NCI-H526 treated with DMSO at 0.1 percent for 48 hours (cell line): ENCODE measurements at regions not wholly inside any gene's neighbourhood (a gene's known extent, or its start where the extent isn't known, plus 50 kb on each side); places are given as distances from the start of the nearest gene placed in this dataset.

Experiments
- DNase-seq: peaks from one replicate; lab custom pipeline; 2025; lab: John Stamatoyannopoulos, UW

DNA sequence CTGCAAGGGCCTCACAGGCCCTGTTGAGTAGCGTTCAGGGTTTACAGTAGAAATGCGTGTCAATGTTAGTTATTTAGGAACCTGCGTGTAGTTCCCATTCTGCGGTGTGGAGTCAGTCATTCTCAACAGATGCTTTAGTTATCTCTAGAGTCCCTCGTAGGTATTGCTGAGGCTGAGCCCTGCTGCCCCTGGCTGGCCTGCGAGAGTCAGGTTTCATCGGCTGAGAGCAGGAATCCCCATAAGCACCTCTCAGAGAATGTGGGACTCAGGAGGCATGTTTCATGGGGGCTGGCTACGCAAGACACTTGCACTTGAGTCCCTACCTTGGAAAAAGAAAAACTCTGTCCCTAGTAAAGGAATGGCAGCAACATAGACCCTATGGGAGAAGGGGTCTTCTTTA is 347.5 kb upstream of the ASIC2 start:
- DNase-seq: no peak

DNA sequence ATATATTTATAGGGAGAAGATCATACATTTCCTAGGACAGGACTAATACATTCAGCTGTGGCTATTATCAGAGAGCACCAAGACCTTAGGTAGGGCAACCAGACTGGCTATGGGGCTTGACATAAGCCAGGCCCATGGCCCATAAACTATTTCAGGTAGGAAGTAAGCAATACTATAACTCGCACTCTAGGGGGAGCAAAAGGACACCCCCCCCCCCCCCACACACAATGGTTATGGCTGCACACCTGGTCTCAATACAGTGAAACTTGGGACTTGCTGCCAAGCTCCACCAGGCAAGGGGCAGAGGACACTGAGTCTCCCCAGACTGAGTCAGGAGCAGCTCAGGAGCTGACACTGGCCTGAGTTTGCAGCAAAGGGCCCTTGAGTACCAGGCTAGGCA is 348.9 kb upstream of the ASIC2 start:
- no peak for DNase-seq

DNA sequence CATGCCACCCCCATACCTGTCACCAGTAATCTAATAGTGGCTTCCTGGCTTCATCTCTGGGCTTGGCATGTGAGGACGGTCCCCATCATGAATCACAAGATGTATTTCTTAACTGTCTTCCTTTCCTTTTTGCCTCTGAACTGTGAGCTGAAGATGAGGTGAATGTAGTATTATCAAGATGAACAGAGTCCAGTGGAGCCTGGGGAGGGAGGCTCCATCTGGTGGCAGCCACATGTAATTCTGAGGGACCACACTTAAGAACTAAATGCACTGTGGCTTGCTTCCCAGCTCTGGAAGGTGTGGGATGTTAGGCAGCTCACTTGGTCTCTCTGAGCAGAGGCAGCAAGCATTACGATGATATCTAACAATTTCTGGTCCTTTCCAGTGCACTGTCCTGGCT is 354.9 kb upstream of the ASIC2 start:
- no peak for DNase-seq

DNA sequence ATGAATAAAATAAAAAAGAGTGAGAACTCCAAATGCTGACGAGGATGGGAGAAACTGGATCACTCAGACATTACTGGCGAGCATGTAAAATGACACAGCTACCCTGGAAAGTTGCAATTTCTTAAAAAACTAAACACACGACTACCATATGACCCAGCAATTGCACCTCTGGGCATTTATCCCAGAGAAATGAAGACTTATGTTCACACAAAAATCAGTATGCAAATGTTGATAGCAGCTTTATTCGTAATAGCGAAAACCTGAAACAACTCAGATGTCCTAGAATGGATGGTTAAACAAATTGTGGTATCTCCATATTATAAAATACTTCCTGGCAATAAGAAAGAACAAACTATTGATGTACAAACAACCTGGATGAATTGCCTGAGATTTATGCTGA is 357.2 kb upstream of the ASIC2 start:
- no peak for DNase-seq

DNA sequence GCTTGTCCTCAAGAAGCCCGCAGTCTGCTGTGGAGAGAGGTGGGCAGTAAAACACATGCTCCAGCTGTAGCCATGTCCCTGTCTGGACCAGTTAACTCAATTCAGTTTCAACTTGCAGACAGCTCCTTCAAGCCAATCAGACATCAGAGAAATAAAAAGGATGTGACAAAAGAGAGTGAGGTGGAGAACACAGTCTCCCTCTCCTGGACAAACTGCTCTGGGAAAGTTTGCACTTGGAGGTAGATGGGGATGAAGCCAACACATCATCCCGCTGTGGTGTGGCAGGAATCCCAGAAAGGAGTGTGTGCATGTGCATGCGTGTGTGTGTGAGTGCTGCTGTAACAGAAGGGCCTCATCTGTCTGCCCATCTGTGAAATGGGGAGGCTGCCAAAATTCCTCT is 358.6 kb upstream of the ASIC2 start:
- DNase-seq: no peak

DNA sequence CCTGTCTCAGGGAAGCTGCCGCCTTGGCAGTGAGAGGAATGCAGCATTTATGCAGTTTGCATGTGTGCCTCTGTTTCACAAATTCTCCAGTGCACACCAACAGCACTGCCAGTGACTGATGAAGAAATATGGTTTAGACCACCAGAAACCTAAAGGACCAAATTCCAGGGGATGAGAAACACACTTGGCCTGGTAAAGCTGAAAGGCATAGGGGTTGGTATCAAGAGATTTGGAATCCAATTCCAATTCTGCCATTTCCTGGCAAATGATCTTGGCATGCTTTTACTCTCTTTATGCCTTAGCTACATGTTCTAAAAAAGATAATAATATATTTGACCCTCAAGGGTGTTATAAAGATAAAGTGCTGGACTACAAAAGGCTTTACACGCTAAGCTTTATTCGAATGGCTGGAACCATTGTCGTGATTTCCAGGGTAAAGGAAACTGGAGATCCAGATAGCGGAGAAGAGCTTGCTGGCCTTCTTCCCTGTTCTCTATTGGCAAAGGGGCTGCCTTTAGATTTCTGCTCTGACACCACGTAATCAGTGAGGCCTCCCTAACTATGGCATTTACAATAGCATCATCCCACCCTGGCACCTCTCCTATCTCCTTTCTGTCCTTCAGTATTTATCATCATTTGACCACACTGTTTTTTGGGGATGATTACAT is 359.8 kb upstream of the ASIC2 start:
- no peak for DNase-seq

DNA sequence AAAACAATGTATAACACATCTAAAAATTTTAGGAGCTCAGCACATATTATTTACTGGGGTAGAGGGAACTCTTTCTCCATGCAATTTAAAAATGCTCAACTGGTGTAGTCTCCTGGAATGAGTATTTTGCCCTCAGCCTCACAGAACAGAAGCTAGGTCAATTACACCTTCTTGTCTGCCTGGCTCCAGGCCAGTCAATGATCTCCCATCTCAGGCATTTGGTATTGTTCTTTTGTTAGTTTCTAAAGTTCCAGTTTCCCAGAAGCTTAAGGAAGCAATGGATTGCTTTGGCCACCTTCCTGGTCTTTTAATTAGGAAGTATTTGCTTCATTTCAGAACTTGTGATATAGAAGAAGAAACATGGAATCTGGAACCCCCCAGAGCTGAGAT is 360.3 kb upstream of the ASIC2 start:
- no peak for DNase-seq

DNA sequence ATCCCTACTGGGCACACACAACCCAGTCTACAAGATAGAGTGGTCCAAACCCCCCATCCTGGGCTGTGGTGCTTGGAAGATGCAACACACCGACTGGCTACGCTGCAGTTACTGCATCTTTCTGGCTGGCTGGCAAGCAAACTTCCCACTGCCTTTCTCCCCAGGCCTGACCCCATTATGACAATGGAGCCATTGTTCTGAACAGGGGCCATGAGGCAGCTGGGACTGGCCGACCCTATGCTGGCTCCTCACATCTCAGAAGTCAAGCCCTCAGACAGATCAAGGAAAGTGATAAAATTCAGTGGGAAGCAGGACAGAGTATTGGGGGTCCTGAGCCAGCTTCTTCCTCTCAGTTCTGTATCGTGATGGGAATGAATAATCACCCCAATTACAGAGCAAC is 364.1 kb upstream of the ASIC2 start:
- no peak for DNase-seq

DNA sequence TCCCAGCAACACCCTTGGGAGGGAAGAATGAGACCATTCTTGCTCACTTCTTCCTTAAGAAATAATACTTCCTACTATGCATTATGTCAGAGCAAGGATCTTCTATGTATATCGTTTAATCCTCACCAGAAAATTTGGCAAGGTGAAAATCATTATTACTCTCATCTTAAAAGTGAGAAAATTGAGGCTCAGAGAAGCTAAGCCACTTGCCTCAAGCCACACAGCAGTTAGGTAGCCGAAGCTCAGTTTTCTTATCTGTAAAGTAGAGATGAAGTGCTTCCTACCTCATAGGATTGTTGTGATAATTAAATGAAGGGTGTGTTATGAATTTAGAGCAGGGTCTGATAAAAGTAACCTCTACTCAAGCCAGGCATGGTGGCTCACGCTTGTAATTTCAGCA is 368.9 kb upstream of the ASIC2 start:
- no peak for DNase-seq

DNA sequence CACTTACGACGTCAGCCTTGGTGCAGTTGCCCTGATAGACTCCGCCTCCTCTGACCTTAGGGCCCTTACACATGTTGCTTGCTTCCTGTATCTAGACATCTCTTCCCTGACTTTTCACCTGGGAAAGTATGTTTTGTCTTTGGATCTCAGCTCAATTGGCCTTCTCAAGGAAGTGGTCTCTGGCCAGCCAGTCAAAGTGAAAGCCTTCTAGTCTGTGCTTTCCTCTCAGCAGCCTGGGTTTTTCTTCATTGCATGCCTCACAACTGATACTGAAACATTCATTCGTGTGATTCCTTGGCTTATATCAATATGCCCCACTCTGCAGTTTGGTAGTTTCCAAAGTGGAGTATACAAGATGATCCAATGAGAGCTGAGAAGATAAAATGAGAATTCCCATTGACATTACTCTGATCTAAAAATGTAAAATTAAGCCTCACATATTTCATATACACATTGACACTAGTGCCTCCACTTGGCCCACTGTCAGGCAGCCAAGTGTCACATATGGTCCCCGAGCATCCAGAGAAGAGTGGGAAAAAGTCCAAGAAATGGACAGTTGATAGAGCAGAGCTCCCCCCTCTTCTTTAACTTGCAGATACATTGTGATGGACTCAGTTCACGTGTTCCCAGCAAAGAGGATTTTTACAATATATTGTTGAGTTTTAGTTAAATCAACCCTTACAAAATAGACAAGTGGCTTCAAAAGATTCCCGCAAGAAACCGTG is 371.2 kb upstream of the ASIC2 start:
- no peak for DNase-seq

DNA sequence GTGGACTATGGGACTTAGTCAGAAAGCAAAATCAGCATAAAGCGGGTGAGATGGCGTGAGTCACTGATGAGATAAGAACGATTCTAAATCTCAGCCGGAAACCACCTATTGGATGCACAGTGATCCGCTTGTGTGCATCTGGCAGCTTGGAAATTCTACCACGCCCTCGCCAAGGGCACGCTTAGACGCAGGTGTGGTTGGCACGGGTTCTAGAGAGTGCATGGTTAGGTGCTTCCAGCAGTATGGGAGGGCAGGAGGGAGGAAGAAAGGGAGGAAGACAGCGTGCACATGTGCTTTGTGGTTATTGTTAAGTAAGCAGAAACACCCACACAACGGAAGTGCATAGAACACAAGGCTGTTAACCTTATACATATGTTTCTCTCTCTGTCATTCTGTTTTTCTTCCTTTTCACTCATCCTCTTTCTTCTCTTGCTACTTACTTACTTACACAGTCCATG is 374.0 kb upstream of the ASIC2 start:
- no peak for DNase-seq

DNA sequence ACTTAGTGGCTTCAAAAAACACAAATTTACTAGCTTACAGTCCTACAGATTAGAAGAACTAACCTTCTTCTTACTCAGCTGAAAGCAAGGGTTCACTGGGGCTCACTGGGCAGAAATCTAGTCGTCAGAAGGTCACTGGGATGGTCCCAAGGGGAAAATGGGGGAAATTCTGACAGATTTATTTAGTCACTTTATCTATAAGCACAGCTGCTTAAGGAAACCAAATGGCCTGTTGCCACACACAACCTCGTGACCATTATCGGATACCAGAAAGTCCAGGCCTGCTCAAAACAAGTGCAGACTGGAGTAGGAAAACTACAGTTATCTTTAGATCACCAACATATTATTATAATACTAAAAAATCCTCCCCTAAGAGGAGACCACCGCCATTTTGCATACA is 374.6 kb upstream of the ASIC2 start:
- no peak for DNase-seq

DNA sequence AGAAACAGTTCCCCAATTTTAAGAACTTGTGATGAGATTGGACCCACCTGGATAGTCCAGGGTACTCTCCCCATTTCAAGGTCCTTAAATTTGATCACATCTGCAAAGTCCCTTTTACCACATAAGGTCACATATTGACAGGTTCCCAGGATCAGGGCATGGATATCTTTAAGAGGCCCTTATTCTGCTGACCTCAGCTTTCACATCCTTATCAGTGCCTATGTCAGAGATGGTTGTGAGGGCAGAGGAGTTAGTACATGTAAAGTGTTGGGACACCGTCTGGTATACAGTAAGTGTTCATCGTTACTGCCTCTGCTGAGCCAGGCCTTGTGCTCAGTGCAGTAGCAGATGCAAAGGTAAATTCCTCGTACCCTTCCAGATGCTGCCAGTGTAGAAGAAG is 375.4 kb upstream of the ASIC2 start:
- no peak for DNase-seq

DNA sequence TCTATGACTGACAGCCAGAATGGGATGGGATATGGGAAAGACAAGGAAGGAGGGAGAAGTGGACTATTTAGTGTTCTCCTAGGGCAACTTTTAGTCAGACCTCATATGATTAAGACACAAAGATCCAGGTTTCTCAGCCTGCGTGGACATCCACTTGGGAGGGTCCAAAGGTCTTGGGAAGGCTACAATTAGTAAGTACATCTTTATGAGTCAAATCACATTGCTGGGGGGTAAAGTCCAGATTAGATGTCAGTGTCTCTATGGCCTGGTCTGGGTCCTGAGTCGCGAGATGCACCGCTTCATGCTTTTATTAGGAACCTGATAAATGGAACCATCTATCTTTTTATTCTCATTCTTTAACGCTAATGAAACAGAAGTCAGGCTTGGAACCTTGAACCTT is 378.4 kb upstream of the ASIC2 start:
- DNase-seq: no peak

DNA sequence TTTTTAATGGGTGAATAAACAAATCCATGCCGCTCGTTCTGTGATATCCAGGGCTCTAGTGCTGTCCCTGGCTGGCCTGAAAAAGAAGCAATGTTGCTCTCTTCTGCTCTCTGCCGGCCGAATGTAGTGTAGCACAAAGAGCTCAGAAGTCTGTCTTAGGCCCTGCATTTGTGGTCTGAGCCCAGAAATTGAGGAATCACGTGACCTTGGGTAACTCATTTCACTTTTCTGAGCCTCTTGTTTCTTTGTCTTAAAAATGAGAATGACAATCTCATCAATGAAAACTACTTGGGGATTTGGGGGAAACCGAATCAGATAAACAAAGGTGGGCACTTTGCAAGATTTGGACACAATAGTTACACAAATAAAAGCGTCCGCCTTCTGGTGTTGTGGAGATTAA is 381.6 kb upstream of the ASIC2 start:
- peak; percentile 5 for DNase-seq

DNA sequence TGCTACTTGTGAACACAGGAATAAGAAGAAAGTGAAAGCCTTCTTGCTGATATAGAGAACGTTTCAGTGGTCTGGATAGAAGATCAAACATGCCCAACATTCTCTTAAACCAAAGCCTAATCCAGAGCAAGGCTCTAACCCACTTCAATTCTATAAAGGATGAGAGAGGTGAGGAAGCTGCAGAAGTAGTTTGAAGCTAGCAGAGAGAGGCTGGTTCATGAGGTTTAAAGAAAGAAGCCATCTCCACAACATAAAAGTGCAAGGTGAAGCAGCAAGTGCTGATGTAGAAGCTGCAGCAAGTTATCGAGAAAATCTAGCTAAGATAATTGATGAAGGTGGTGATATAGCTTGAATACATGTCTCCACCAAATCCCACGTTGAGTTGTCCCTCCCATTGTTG is 383.3 kb upstream of the ASIC2 start:
- DNase-seq: no peak

DNA sequence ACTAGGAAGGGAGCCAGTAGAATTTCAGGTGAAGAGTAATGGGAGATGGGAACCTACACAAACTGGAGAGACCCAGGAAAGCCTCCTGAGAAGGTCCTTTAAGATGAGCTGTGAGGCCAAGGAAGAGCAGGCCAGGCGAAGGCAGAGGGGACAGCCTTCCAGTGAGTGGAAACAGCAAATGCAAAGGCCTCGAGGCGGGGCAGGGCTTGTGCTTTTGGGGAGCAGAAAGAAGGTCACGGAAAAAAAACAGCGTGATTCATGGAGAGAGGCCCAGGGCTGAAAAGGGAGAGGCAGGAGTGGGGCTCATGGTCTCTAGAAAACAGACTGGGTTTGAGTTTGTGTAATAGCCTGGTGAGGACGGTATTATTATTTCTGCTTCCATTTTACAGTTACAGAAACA is 386.5 kb upstream of the ASIC2 start:
- no peak for DNase-seq

DNA sequence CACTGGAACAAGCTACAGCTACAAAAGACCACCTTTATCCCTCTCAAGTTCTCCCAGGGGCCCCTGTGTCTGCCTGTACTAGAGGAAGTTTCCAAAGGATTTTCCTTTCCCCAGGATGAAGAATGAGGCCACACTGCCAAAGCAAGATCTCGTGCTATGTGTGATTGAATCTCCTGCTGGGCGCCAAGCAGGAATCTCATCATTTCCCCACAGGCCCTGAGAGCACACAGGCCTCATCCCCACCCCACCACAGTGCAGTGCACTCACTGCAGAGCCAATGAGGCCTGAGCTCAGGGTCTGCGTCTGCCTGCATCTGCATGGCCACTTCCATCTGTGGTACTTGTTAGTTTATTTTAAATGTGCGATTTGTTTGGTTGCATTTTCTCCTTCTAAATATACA is 387.4 kb upstream of the ASIC2 start:
- no peak for DNase-seq

DNA sequence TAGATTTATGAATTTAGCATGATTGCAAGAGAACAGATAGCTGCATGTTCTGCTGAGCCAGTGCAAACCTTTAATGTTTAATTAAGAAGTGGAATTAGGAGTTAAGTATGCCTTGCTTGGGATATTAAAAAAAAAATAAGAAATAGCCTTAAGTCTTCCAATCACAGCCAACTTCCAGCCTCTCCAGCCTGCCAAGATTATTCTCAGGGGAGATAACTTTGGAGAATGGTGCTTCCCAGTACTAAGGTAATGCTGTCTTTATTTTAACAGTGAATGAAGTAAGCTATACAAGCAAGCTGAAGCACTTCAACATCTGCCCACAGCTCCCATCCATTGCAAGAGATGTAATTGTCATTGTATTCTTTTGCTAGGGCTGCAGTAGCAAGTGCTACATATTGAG is 389.5 kb upstream of the ASIC2 start:
- no peak for DNase-seq

DNA sequence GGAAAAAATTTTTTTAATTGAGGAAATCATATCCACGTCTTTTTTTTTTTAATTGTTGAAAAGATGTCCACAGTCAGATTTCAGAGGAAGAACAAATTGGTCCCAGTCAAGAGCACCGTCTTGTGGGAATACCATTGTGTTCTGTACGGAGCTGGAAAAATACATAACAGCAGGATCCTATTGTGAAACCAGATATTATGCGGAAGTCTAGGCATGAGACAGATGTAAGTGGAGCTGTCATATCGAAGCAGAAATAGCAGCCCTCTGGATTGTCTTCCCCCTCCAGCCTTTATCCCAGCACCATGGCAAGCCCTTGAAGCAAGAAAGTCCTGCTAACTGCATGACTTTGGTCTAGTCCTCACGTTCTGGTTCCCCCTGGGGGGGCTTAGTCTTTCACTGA is 391.6 kb upstream of the ASIC2 start:
- DNase-seq: no peak

DNA sequence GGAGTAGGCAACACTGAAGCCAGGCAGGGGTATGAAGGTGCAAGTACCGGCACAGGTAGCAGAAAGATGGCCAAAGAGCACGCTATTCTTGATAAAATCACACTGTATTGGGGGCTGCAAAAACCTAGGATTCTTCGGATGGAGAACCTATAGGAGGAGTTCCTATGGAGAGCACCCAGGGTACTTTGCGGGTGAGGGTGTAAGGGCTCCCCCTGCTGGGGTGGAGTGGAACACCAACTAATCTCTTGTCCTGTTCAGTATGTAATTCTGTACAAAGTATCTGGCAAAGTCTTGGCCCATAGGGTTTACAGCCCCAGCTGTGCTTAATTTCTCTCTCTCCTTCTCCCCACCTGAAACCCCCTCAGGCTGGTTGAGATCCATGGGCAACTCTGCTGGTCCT is 393.1 kb upstream of the ASIC2 start:
- DNase-seq: no peak

DNA sequence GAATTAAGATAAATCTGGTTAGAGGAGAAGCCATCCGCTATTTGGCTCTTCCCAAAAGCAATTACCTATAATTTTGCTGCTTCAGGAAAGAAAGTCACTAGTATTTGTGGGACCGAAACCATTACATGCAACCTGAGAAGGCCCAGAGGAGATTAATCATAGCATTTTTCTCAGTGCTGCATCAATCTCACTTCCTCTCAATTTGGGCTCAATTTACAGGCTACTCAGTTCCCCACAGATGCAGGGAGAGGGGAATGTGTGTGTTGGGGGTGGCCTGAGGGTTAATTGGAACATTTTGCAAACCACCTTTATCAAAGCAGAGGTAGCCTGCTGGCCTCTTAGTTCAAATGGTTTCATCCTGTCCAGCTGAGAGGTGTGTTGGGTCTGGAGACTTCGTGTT is 394.7 kb upstream of the ASIC2 start:
- DNase-seq: no peak

DNA sequence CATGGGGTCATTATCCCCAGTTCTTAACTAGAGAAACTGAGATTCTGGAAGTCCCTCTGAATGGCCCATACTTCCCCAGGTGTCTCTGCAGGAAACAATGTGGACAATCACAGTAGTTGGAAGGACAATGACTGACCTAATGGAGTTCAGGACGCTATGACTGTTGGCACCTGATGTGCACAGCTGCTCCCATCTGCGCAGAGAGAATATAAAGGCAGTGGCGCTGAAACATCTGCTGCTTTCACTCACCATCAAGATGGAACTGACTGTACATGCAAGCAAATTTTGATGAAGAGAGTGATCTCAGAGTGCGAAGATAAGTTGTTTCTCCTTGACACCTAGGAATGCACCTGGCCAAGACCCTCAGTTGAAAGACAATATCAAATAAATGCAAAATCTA is 395.7 kb upstream of the ASIC2 start:
- no peak for DNase-seq

DNA sequence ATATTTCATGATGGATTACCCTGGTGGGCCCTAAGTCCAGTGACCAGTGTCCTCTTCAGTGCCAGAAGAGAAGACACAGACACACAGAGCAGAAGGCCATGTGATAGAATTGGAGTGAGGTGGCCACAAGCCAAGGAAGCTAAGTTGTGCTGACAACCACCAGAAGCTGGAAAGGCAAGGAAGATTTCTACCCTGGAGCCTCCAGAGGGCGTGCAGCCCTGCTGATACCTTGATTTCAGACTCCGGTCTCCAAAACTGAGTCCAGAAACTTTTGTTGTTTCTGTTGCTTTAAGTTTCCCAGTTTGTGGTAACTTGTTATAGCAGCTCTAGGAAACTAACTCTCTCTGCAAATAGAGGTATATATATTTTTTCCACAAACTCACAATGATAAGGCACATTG is 396.6 kb upstream of the ASIC2 start:
- no peak for DNase-seq
